GM19395 (cell line): ENCODE measurements at regions not wholly inside any gene's neighbourhood (a gene's known extent, or its start where the extent isn't known, plus 50 kb on each side); places are given as distances from the start of the nearest gene placed in this dataset.
A peak's percentile ranks its signal among the peaks of the same experiment; 100 is the strongest.

Source experiments
- ATAC-seq: cut with Tn5 transposase; IDR thresholded peaks from one replicate; pipeline ENCODE4 v1.9.1; 2021; ENCODE audit warnings: mild to moderate bottlenecking, moderate library complexity; ENCODE audit not compliant: unreplicated experiment

- ATAC-seq, result no peak
These were observed 190.9 kb upstream of the IL12A start for GRCh38 chr3:159797771-159798170.

GRCh38 chr3:159798951-159799350, 189.7 kb upstream of the IL12A start:
- no peak for ATAC-seq

GRCh38 chr3:159800434-159801155, 188.0 kb upstream of the IL12A start:
- no peak for ATAC-seq

- no peak for ATAC-seq
These were observed 185.8 kb upstream of the IL12A start for GRCh38 chr3:159802864-159803263.

GRCh38 chr3:159803459-159803858, 185.2 kb upstream of the IL12A start:
- ATAC-seq, result no peak

- peak; percentile 99 for ATAC-seq
These were observed 183.8 kb upstream of the IL12A start for GRCh38 chr3:159804726-159805410.

- peak; percentile 18 for ATAC-seq
These were observed 183.2 kb upstream of the IL12A start for GRCh38 chr3:159805411-159805772.

- no peak for ATAC-seq
These were observed 182.2 kb upstream of the IL12A start for GRCh38 chr3:159806412-159806811.

- ATAC-seq, result no peak
These were observed 181.2 kb upstream of the IL12A start for GRCh38 chr3:159807137-159808040.

GRCh38 chr3:159813822-159814531, 174.7 kb upstream of the IL12A start:
- peak; percentile 61 for ATAC-seq

- no peak for ATAC-seq
These were observed 172.1 kb upstream of the IL12A start for GRCh38 chr3:159816512-159816911.

GRCh38 chr3:159817126-159817525, 171.5 kb upstream of the IL12A start:
- ATAC-seq, result no peak

GRCh38 chr3:159817571-159817970, 171.1 kb upstream of the IL12A start:
- no peak for ATAC-seq

- ATAC-seq, result no peak
These were observed 170.2 kb upstream of the IL12A start for GRCh38 chr3:159818399-159818798.

GRCh38 chr3:159818997-159819500, 169.6 kb upstream of the IL12A start:
- no peak for ATAC-seq

- ATAC-seq, result no peak
These were observed 169.0 kb upstream of the IL12A start for GRCh38 chr3:159819676-159820075.

GRCh38 chr3:159821110-159821509, 167.5 kb upstream of the IL12A start:
- ATAC-seq, result no peak

- ATAC-seq, result no peak
These were observed 166.9 kb upstream of the IL12A start for GRCh38 chr3:159821736-159822135.

- no peak for ATAC-seq
These were observed 164.9 kb upstream of the IL12A start for GRCh38 chr3:159823780-159824179.

- ATAC-seq, result no peak
These were observed 164.3 kb upstream of the IL12A start for GRCh38 chr3:159824333-159824732.
